Astrocyte (in vitro differentiated cells and primary cell): ENCODE measurements at regions not wholly inside any gene's neighbourhood (a gene's known extent, or its start where the extent isn't known, plus 50 kb on each side); places are given as distances from the start of the nearest gene placed in this dataset.

Source experiments
- EZH2 ChIP-seq: IDR thresholded peaks from 2 replicates; pipeline ENCODE4 v1.6.1; 2012; ENCODE audit warnings: mild to moderate bottlenecking, low read length, inconsistent platforms; ENCODE audit not compliant: insufficient read depth
- TF ChIP-seq, protein P1 (sequence below): IDR thresholded peaks from 2 replicates; pipeline ENCODE4 v1.5.1; 2011; ENCODE audit warnings: low read depth, mild to moderate bottlenecking, inconsistent platforms, low read length, moderate library complexity; ENCODE audit not compliant: insufficient read depth

DNA sequence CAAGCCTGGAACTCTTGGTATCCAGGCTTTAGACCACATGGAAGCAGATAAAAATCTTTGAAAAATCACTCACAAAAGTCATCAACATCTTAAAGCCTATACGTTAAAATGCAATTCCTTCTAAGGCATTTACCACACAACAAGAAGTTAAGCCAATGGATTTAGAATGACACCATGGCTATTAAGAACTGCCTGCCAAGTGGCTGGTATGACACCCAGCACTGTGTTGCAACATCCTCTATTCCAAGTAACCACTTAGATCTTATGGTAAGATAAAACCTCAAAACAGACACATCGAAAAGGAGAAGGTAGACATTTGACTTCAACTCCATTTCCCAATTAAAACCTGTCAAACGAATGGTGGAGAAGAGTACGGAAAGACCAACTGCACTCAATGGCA, 344.2 kb upstream of the SLC30A5 start:
- TF ChIP-seq EZH2 = no peak
- TF ChIP-seq, protein P1, sequence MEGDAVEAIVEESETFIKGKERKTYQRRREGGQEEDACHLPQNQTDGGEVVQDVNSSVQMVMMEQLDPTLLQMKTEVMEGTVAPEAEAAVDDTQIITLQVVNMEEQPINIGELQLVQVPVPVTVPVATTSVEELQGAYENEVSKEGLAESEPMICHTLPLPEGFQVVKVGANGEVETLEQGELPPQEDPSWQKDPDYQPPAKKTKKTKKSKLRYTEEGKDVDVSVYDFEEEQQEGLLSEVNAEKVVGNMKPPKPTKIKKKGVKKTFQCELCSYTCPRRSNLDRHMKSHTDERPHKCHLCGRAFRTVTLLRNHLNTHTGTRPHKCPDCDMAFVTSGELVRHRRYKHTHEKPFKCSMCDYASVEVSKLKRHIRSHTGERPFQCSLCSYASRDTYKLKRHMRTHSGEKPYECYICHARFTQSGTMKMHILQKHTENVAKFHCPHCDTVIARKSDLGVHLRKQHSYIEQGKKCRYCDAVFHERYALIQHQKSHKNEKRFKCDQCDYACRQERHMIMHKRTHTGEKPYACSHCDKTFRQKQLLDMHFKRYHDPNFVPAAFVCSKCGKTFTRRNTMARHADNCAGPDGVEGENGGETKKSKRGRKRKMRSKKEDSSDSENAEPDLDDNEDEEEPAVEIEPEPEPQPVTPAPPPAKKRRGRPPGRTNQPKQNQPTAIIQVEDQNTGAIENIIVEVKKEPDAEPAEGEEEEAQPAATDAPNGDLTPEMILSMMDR = no peak
